ENCODE measurements at regions not wholly inside any gene's neighbourhood (a gene's known extent, or its start where the extent isn't known, plus 50 kb on each side); places are given as distances from the start of the nearest gene placed in this dataset.
A peak's percentile ranks its signal among the peaks of the same experiment; 100 is the strongest.
"Not testable (repeated sequence)": the region's sequence is repeated elsewhere in the genome, so short reads cannot be mapped to it uniquely, and the experiment has no call there.

GRCh38 chr10:87300163-87300562, 57.4 kb upstream of the NUTM2D start:
- DNase-seq (ENCODE audit: low spot score); H3K27ac ChIP-seq: not testable (repeated sequence)

GRCh38 chr10:87301466-87302115, 56.0 kb upstream of the NUTM2D start:
- H3K4me3 ChIP-seq, H3K27me3 ChIP-seq, H3K27ac ChIP-seq, H3K9me3 ChIP-seq, H3K36me3 ChIP-seq, H3K4me1 ChIP-seq: not testable (repeated sequence)
- peak; percentile 60 for DNase-seq (ENCODE audit: low spot score)
- TF ChIP-seq CTCF (IDR thresholded peaks at IDR 0.05), result peak; percentile 9 to 28

More at GRCh38 chr10:87300163-87300562, 57.4 kb upstream of the NUTM2D start:
- not testable (repeated sequence) for H3K4me3 ChIP-seq, H3K36me3 ChIP-seq, H3K27me3 ChIP-seq, H3K9me3 ChIP-seq, H3K4me1 ChIP-seq

- H3K27me3 ChIP-seq; DNase-seq (ENCODE audit: low spot score); H3K27ac ChIP-seq; H3K9me3 ChIP-seq; H3K36me3 ChIP-seq; H3K4me3 ChIP-seq; H3K4me1 ChIP-seq: not testable (repeated sequence)
Observed at GRCh38 chr10:87302132-87302531, 55.4 kb upstream of the NUTM2D start.

GRCh38 chr10:87303707-87304106, 53.8 kb upstream of the NUTM2D start:
- not testable (repeated sequence) for H3K27me3 ChIP-seq; H3K4me3 ChIP-seq; H3K36me3 ChIP-seq; H3K4me1 ChIP-seq; H3K27ac ChIP-seq; H3K9me3 ChIP-seq; DNase-seq (ENCODE audit: low spot score)

GRCh38 chr10:87306681-87307080, 50.9 kb upstream of the NUTM2D start:
- H3K27ac ChIP-seq; H3K4me3 ChIP-seq; DNase-seq (ENCODE audit: low spot score): not testable (repeated sequence)

More at GRCh38 chr10:87306681-87307080, 50.9 kb upstream of the NUTM2D start:
- not testable (repeated sequence) for H3K36me3 ChIP-seq, H3K4me1 ChIP-seq, H3K9me3 ChIP-seq, H3K27me3 ChIP-seq
